ENCODE measurements at regions not wholly inside any gene's neighbourhood (a gene's known extent, or its start where the extent isn't known, plus 50 kb on each side); places are given as distances from the start of the nearest gene placed in this dataset.

GRCh38 chr1:95520390-95520789 is 286.4 kb downstream of the RWDD3 start:
- Histone ChIP-seq H4K20me1 (ENCODE audit: low read depth, low read length) (no peaks in the 10 kb centered on the region), H3K9me3 (ENCODE audit: insufficient read depth, low read length) (no peaks in the 10 kb centered on the region), H3K4me2 (ENCODE audit: low read depth, low read length, poor library complexity, severe bottlenecking) (no peak overlapping the region), H3K9me2 (replicated peaks; ENCODE audit: insufficient read depth, low read length) (no peaks in the 10 kb centered on the region), H2AFZ (ENCODE audit: low read depth, low read length, severe bottlenecking) (no peak overlapping the region), H3K27me3 (ENCODE audit: low read length) (no peaks in the 10 kb centered on the region), H3K4me3 (ENCODE audit: insufficient read depth, low read length, poor library complexity, severe bottlenecking) (no peak overlapping the region), H3K79me2 (ENCODE audit: insufficient read depth, low read length) (no peaks in the 10 kb centered on the region), H3K27ac (ENCODE audit: low read depth, low read length) (no peak overlapping the region), H3K36me3 (ENCODE audit: low read length) (no peaks in the 10 kb centered on the region), H3K9ac (ENCODE audit: low read length) (no peak overlapping the region), H3F3A (ENCODE audit: insufficient read depth) (no peaks in the 10 kb centered on the region)
- TF ChIP-seq EZH2phosphoT487 (conservative IDR thresholded peaks at IDR 0.05; ENCODE audit: low read length) = no peak
- no peak for TF ChIP-seq CTCF (IDR thresholded peaks at IDR 0.05; ENCODE audit: insufficient read depth, low read length, poor library complexity, severe bottlenecking)

GRCh38 chr1:95532335-95532734 is 298.3 kb downstream of the RWDD3 start:
- H3K27ac ChIP-seq (ENCODE audit: low read depth, low read length) = no peak overlapping the region
- H3K36me3 ChIP-seq (ENCODE audit: low read length) = no peaks in the 10 kb centered on the region
- no peak overlapping the region for H3K4me2 ChIP-seq (ENCODE audit: low read depth, low read length, poor library complexity, severe bottlenecking)
- no peak overlapping the region for H2AFZ ChIP-seq (ENCODE audit: low read depth, low read length, severe bottlenecking)
- H3K9ac ChIP-seq (ENCODE audit: low read length) = no peak overlapping the region
- H3K79me2 ChIP-seq (ENCODE audit: insufficient read depth, low read length) = no peaks in the 10 kb centered on the region
- H3K27me3 ChIP-seq (ENCODE audit: low read length) = no peaks in the 10 kb centered on the region
- H3F3A ChIP-seq (ENCODE audit: insufficient read depth) = no peaks in the 10 kb centered on the region
- no peaks in the 10 kb centered on the region for H3K9me2 ChIP-seq (replicated peaks; ENCODE audit: insufficient read depth, low read length)
- TF ChIP-seq CTCF (IDR thresholded peaks at IDR 0.05; ENCODE audit: insufficient read depth, low read length, poor library complexity, severe bottlenecking) = no peak
- no peak for TF ChIP-seq EZH2phosphoT487 (conservative IDR thresholded peaks at IDR 0.05; ENCODE audit: low read length)
- no peak overlapping the region for H3K4me3 ChIP-seq (ENCODE audit: insufficient read depth, low read length, poor library complexity, severe bottlenecking)
- no peaks in the 10 kb centered on the region for H4K20me1 ChIP-seq (ENCODE audit: low read depth, low read length)
- no peaks in the 10 kb centered on the region for H3K9me3 ChIP-seq (ENCODE audit: insufficient read depth, low read length)

GRCh38 chr1:95534985-95535384 is 301.0 kb downstream of the RWDD3 start:
- Histone ChIP-seq H3K4me3 (ENCODE audit: insufficient read depth, low read length, poor library complexity, severe bottlenecking) (no peak overlapping the region), H3F3A (ENCODE audit: insufficient read depth) (no peaks in the 10 kb centered on the region), H3K4me2 (ENCODE audit: low read depth, low read length, poor library complexity, severe bottlenecking) (no peak overlapping the region), H3K27me3 (ENCODE audit: low read length) (no peaks in the 10 kb centered on the region), H3K36me3 (ENCODE audit: low read length) (no peaks in the 10 kb centered on the region), H2AFZ (ENCODE audit: low read depth, low read length, severe bottlenecking) (no peak overlapping the region), H3K9ac (ENCODE audit: low read length) (no peak overlapping the region), H3K9me3 (ENCODE audit: insufficient read depth, low read length) (peaks cover 5% of the 10 kb centered on the region; the same call in 1 of the 2 replicates), H3K27ac (ENCODE audit: low read depth, low read length) (no peak overlapping the region), H4K20me1 (ENCODE audit: low read depth, low read length) (no peaks in the 10 kb centered on the region), H3K9me2 (replicated peaks; ENCODE audit: insufficient read depth, low read length) (no peaks in the 10 kb centered on the region), H3K79me2 (ENCODE audit: insufficient read depth, low read length) (no peaks in the 10 kb centered on the region)
- TF ChIP-seq EZH2phosphoT487 (conservative IDR thresholded peaks at IDR 0.05; ENCODE audit: low read length) = no peak
- TF ChIP-seq CTCF (IDR thresholded peaks at IDR 0.05; ENCODE audit: insufficient read depth, low read length, poor library complexity, severe bottlenecking) = no peak
